ENCODE measurements at regions not wholly inside any gene's neighbourhood (a gene's known extent, or its start where the extent isn't known, plus 50 kb on each side); places are given as distances from the start of the nearest gene placed in this dataset.

DNA sequence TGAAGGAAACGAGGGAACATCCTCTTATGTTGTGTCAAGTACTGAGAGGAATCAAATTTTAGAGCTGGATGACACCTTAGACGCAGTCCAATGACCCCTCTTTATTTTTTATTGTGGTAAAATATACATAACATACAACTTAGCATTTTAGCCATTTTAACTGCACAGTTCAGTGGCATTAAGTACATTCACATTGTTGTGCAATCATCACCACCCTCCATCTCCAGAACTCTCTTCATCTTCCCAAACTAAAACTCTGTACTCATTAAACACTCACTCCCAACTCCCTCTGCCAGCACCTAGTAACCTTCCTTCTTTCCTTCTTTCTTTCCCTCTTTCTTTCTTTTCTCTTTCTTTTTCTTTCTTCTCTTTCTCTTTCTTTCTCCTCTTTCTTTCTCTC, 97.2 kb upstream of the SLC24A4 start:
- TF ChIP-seq, protein P1, sequence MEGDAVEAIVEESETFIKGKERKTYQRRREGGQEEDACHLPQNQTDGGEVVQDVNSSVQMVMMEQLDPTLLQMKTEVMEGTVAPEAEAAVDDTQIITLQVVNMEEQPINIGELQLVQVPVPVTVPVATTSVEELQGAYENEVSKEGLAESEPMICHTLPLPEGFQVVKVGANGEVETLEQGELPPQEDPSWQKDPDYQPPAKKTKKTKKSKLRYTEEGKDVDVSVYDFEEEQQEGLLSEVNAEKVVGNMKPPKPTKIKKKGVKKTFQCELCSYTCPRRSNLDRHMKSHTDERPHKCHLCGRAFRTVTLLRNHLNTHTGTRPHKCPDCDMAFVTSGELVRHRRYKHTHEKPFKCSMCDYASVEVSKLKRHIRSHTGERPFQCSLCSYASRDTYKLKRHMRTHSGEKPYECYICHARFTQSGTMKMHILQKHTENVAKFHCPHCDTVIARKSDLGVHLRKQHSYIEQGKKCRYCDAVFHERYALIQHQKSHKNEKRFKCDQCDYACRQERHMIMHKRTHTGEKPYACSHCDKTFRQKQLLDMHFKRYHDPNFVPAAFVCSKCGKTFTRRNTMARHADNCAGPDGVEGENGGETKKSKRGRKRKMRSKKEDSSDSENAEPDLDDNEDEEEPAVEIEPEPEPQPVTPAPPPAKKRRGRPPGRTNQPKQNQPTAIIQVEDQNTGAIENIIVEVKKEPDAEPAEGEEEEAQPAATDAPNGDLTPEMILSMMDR (IDR thresholded peaks at IDR 0.05; ENCODE audit: low read length), result no peak
- TF ChIP-seq EZH2 (optimal IDR thresholded peaks at IDR 0.05; ENCODE audit: low read depth, low read length), result no peak
- TF ChIP-seq EZH2phosphoT487 (IDR thresholded peaks at IDR 0.05; ENCODE audit: low read length), result no peak
